ENCODE measurements at regions not wholly inside any gene's neighbourhood (a gene's known extent, or its start where the extent isn't known, plus 50 kb on each side); places are given as distances from the start of the nearest gene placed in this dataset.
A peak's percentile ranks its signal among the peaks of the same experiment; 100 is the strongest.
"Not testable (repeated sequence)": the region's sequence is repeated elsewhere in the genome, so short reads cannot be mapped to it uniquely, and the experiment has no call there.

- DNase-seq (ENCODE audit: low spot score), result no peak
These were observed 465.4 kb upstream of the GRID2 start for GRCh38 chr4:91838181-91838861.

GRCh38 chr4:91840359-91840758 is 463.4 kb upstream of the GRID2 start:
- no peak for DNase-seq (ENCODE audit: low spot score)

GRCh38 chr4:91846233-91846632 is 457.5 kb upstream of the GRID2 start:
- no peak for DNase-seq (ENCODE audit: low spot score)

DNA sequence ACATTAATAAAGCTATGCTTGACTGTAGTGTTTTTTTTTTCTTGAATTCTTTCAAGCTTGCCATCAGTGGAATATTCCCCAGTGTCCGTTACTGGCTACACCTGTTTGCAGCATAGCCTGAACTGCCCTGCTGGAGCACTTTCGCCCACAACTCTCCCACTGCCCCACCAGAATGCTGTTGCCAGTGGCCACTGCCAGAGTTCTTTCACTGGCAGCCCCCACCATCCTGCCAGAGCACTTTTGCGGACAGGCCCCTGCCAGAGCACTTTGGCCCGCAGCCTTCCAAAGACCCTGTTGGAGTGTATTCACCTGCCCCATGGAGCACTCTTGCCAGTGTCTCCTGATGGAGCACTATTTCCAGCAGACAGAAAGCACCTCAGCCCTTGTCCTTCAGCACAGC is 452.3 kb upstream of the GRID2 start:
- DNase-seq (ENCODE audit: low spot score), result no peak

DNA sequence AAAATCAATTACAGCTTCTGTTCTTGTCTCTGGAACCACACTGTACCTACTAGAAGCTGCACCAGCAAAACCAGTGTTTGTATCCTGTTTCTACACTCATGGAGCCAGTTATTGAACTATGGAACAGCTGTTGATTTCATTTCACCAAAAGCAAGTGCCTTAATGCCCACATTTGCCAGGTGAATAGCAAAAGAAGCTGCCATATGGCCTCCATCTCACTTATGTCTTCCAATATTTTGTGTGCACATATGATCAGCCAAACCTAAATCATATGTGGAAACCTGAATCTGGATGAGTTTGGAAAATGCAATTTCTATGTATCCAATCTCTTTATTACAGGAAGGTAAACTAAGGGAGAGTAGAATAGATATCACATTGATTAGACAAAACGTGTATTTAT is 415.8 kb upstream of the GRID2 start:
- DNase-seq (ENCODE audit: low spot score), result no peak

GRCh38 chr4:91891217-91891616 is 412.5 kb upstream of the GRID2 start:
- DNase-seq (ENCODE audit: low spot score), result not testable (repeated sequence)

DNA sequence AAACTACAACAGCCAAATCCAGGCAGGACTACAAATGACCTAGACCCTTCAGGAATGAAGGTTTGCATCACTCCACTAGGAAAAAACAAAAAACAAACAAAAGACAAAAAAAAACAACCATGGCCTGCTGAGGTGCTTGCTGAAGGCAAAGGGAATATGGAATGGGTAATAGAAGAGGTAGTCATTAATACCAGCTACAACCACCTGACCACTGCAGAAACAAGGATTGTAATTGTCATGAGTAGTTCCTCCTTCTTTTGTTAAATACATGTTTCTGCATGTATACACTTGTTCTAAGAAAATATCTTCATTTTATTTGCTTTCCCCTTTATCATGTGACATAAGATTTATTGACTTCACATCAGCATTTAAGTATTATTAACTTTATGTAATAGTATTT is 409.8 kb upstream of the GRID2 start:
- DNase-seq (ENCODE audit: low spot score), result no peak

DNA sequence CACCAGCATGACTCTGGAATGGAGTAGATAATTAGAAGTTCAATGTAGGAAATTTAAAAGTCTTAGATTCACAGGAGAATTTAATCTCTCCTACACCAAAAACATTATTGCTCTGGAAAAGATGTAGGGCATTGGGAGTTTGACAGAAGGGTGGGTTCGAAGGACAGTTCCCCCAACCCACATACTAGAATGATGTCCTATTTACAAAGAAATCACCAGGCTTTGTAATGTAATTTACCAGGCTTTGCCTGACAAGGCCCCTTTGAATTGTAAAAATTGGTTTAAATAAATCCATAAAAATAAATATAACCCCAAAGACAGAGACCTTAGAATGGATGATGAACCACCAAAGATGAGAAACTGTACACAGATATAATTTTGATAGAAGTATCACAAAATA is 399.2 kb upstream of the GRID2 start:
- no peak for DNase-seq (ENCODE audit: low spot score)

DNA sequence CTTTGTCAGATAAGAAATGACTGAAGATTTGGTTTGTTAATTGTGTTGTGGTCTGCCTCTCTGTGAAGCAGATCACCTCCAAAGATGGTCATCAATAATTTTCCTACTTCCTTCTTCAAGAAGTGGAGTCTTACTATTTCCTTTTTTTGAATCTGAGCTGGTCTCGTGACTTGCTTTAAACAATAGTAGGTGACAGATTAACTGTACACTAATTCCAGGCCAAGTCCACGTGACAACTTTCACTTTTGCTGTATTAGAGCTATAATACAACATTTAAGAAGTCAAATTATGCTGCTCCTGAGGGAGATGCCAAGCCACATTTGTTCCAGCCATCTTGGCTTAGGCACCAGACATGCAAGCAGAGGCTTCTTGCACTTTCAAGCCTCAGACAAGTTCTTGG is 393.8 kb upstream of the GRID2 start:
- no peak for DNase-seq (ENCODE audit: low spot score)

- DNase-seq (ENCODE audit: low spot score), result peak; percentile 4
These were observed 389.5 kb upstream of the GRID2 start for GRCh38 chr4:91914176-91914804.

- DNase-seq (ENCODE audit: low spot score), result no peak
These were observed 387.5 kb upstream of the GRID2 start for GRCh38 chr4:91916219-91916618.

GRCh38 chr4:91924625-91925024 is 379.1 kb upstream of the GRID2 start:
- DNase-seq (ENCODE audit: low spot score), result no peak

GRCh38 chr4:91935217-91935616 is 368.5 kb upstream of the GRID2 start:
- DNase-seq (ENCODE audit: low spot score), result peak; percentile 82

- DNase-seq (ENCODE audit: low spot score), result peak; percentile 60
These were observed 367.5 kb upstream of the GRID2 start for GRCh38 chr4:91936311-91936710.

DNA sequence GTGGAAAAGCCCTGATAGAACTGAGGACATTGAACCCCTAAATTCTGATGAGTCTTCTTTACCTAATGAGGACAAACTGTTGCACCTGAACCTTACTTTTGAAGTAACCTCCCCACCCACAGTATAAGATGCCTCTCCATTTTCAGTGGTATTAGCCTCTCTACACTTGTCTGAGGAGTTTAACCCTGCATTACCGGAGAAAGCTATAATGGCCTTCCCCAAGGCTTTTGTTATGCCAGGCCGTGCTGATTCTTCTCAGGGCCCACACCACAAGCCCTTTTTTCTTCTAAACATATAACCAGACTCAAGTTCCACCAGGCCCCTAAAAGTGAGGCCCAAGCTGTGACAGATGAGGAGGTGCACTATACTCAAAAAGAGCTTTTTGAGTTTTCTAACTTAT is 345.8 kb upstream of the GRID2 start:
- DNase-seq (ENCODE audit: low spot score), result no peak

- DNase-seq (ENCODE audit: low spot score), result no peak
These were observed 345.2 kb upstream of the GRID2 start for GRCh38 chr4:91958596-91958995.

GRCh38 chr4:91961504-91961903 is 342.3 kb upstream of the GRID2 start:
- no peak for DNase-seq (ENCODE audit: low spot score)

DNA sequence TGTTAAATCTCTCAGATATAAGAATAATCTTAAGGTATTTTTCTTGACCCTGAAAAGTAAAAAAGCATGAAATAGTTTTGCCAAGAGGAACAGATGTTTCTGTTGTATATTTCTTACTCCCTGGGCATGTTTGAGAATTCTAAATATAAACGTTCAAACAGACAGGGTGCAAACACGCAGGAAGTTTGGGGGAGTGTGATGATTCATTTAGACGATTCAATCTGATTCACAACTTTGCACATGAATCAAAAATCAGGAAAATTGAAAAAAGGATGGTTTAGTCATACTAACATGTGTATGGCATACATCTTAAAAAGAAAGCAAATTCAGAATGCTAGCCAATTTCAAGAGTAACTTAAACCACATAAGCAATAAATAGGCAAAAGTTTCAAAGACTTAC is 340.3 kb upstream of the GRID2 start:
- DNase-seq (ENCODE audit: low spot score), result no peak

DNA sequence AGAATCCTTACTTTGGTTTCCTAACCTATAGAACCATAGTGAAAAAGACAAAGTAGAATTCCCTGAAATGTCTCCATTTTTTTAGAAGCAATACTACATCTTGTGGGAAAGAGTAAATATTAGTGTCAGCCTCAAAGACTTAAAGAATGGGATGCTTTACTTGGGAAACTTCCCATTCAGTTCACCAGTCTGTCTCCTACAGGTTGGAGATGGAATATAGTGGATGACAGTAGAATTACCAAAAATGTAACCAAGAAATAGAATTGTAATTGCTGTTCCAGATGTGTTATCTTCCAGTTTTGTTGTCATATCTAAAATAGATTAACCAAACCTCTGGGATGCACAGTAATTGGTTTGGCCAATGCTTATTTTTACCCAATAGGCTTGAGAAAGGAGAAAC is 338.6 kb upstream of the GRID2 start:
- DNase-seq (ENCODE audit: low spot score), result no peak

- no peak for DNase-seq (ENCODE audit: low spot score)
These were observed 330.1 kb upstream of the GRID2 start for GRCh38 chr4:91973479-91974153.

DNA sequence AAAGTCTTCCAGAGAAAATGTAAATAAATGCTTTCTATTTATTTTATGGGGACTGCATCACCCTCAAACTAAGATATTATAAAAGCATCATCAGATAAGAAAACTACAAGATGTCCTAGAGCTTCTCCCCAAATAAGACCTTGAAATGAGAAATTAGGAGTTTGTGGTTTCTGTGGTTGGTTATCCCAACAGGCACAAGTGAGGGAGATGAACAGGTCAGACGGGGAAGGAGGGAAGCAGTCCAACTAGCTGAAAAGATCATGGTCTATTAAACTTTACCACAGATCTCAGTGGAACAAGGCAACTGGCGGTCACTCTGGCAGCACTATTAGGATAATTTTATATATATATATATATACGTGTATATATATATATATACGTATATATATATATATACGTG is 319.3 kb upstream of the GRID2 start:
- no peak for DNase-seq (ENCODE audit: low spot score)

GRCh38 chr4:91989914-91990313 is 313.9 kb upstream of the GRID2 start:
- no peak for DNase-seq (ENCODE audit: low spot score)

- DNase-seq (ENCODE audit: low spot score), result no peak
These were observed 313.0 kb upstream of the GRID2 start for GRCh38 chr4:91990726-91991125.
